ENCODE measurements at regions not wholly inside any gene's neighbourhood (a gene's known extent, or its start where the extent isn't known, plus 50 kb on each side); places are given as distances from the start of the nearest gene placed in this dataset.

GRCh38 chr4:181688432-181688831 lies 554.8 kb upstream of the TENM3 start:
- peak; percentile 76 for DNase-seq

- peak; percentile 39 for DNase-seq
Measured at GRCh38 chr4:181688872-181689271, 554.3 kb upstream of the TENM3 start.

GRCh38 chr4:181690498-181690897 lies 552.7 kb upstream of the TENM3 start:
- DNase-seq = peak; percentile 2

GRCh38 chr4:181692965-181693364 lies 550.2 kb upstream of the TENM3 start:
- no peak for DNase-seq

GRCh38 chr4:181693517-181693916 lies 549.7 kb upstream of the TENM3 start:
- no peak for DNase-seq

- DNase-seq = no peak
Measured at GRCh38 chr4:181698221-181698620, 545.0 kb upstream of the TENM3 start.

GRCh38 chr4:181701214-181701613 lies 542.0 kb upstream of the TENM3 start:
- no peak for DNase-seq

- no peak for DNase-seq
Measured at GRCh38 chr4:181701894-181702293, 541.3 kb upstream of the TENM3 start.

- no peak for DNase-seq
Measured at GRCh38 chr4:181702864-181703495, 540.2 kb upstream of the TENM3 start.

- DNase-seq = no peak
Measured at GRCh38 chr4:181710143-181710542, 533.1 kb upstream of the TENM3 start.

GRCh38 chr4:181711387-181711786 lies 531.8 kb upstream of the TENM3 start:
- DNase-seq = no peak

GRCh38 chr4:181728305-181728966 lies 514.8 kb upstream of the TENM3 start:
- no peak for DNase-seq

GRCh38 chr4:181731900-181732299 lies 511.3 kb upstream of the TENM3 start:
- DNase-seq = no peak

- DNase-seq = no peak
Measured at GRCh38 chr4:181737744-181738143, 505.5 kb upstream of the TENM3 start.

GRCh38 chr4:181739031-181739430 lies 504.2 kb upstream of the TENM3 start:
- no peak for DNase-seq

GRCh38 chr4:181741513-181741912 lies 501.7 kb upstream of the TENM3 start:
- DNase-seq = no peak

GRCh38 chr4:181745933-181746625 lies 497.1 kb upstream of the TENM3 start:
- peak; percentile 66 for DNase-seq

- DNase-seq = no peak
Measured at GRCh38 chr4:181748581-181748980, 494.6 kb upstream of the TENM3 start.

GRCh38 chr4:181752516-181752915 lies 490.7 kb upstream of the TENM3 start:
- no peak for DNase-seq

GRCh38 chr4:181753207-181753606 lies 490.0 kb upstream of the TENM3 start:
- no peak for DNase-seq

- no peak for DNase-seq
Measured at GRCh38 chr4:181755846-181756245, 487.4 kb upstream of the TENM3 start.

GRCh38 chr4:181756451-181757095 lies 486.6 kb upstream of the TENM3 start:
- DNase-seq = no peak

- no peak for DNase-seq
Measured at GRCh38 chr4:181757098-181757497, 486.1 kb upstream of the TENM3 start.
